GM12878 (cell line): ENCODE measurements at regions not wholly inside any gene's neighbourhood (a gene's known extent, or its start where the extent isn't known, plus 50 kb on each side); places are given as distances from the start of the nearest gene placed in this dataset.

Experiments used
- ATAC-seq: fragments of 200-7000 bp; cut with Tn5 transposase; 3 replicates; pipeline ENCODE4 v1.9.1; 2020; ENCODE audit warnings: mild to moderate bottlenecking, moderate library complexity
- BruUV-seq: library from RNA; stranded (reverse); fragments of 400-500 nt; replicated peaks from 2 replicates; lab custom pipeline; 2021; lab: Mats Ljungman, UMichigan
- CTCF ChIA-PET: fragments of 300-600 bp; sonication (Branson Sonifier 250); formaldehyde crosslinking; extraction: SDS; loops from one replicate; lab custom pipeline; 2021; ENCODE audit warnings: inconsistent platforms; lab: Yijun Ruan, JAX
- POLR2A ChIA-PET: fragments of 350-600 bp; formaldehyde crosslinking; extraction: SDS; loops from one replicate; lab custom pipeline; 2021; ENCODE audit warnings: inconsistent platforms; lab: Charles Lee
- RAD21 ChIA-PET: fragments of 300-600 bp; sonication (Branson Sonifier 250); formaldehyde crosslinking; loops from one replicate; lab custom pipeline; 2023; ENCODE audit warnings: antibody characterized with exemption; ENCODE audit not compliant: unreplicated experiment; lab: Charles Lee
- SMC1A ChIA-PET: fragments of 300-600 bp; sonication (Branson Sonifier 250); formaldehyde crosslinking; loops from one replicate; lab custom pipeline; 2023; ENCODE audit not compliant: unreplicated experiment, uncharacterized antibody; lab: Charles Lee
- DNase-seq: peaks from one replicate; pipeline ENCODE4 v3.0.0-alpha.2; 2011; ENCODE audit warnings: low read depth, low spot score
- FAIRE-seq: peaks from 3 replicates; lab custom pipeline; 2011; peaks lifted over from hg19 to GRCh38; lab: Jason Lieb, UNC
- H2AFZ ChIP-seq: 2 replicates; pipeline ENCODE4 v1.6.0; 2011; ENCODE audit warnings: low read depth, low read length, control low read depth; ENCODE audit not compliant: control insufficient read depth
- H3K27ac ChIP-seq: 2 replicates; pipeline ENCODE4 v1.5.1; 2011; ENCODE audit warnings: control low read depth; ENCODE audit not compliant: control insufficient read depth, insufficient read depth
- H3K27me3 ChIP-seq, 2 experiments: replicated peaks in 1 of 2; 2 replicates each; pipeline versions ENCODE4 v1.6.0 to v1.6.1; 2011; ENCODE audit warnings: low read length in 1 of 2; ENCODE audit not compliant: control insufficient read depth in 2 of 2, insufficient read depth in 2 of 2
- H3K36me3 ChIP-seq, 2 experiments: 2 replicates each; pipeline ENCODE4 v1.5.1; 2011; ENCODE audit warnings: low read length in 1 of 2; ENCODE audit not compliant: control insufficient read depth in 2 of 2, insufficient read depth in 2 of 2
- H3K4me1 ChIP-seq: 2 replicates; pipeline ENCODE4 v1.6.1; 2011; ENCODE audit warnings: mild to moderate bottlenecking, low read length, moderate library complexity, mixed read lengths; ENCODE audit not compliant: control insufficient read depth, insufficient read depth
- H3K4me2 ChIP-seq: 2 replicates; pipeline ENCODE4 v1.6.0; 2011; ENCODE audit warnings: control low read depth; ENCODE audit not compliant: control insufficient read depth, insufficient read depth
- H3K4me3 ChIP-seq: fragments of 200-600 bp; sonication (generic); 2 replicates; pipeline ENCODE4 v1.5.1; 2016
- H3K79me2 ChIP-seq: 2 replicates; pipeline ENCODE4 v1.6.0; 2011; ENCODE audit warnings: low read length; ENCODE audit not compliant: control insufficient read depth, insufficient read depth
- H3K9ac ChIP-seq: 2 replicates; pipeline ENCODE4 v1.8.0; 2011; ENCODE audit warnings: low read length, control low read depth, mixed read lengths; ENCODE audit not compliant: control insufficient read depth, insufficient read depth
- H3K9me3 ChIP-seq: replicated peaks from 3 replicates; pipeline ENCODE4 v1.5.1; 2011; ENCODE audit warnings: mild to moderate bottlenecking, low read length; ENCODE audit not compliant: control insufficient read depth, insufficient read depth
- H4K20me1 ChIP-seq: 2 replicates; pipeline ENCODE4 v1.6.0; 2011; ENCODE audit not compliant: control insufficient read depth, insufficient read depth
- POLR2AphosphoS2 ChIP-seq: IDR thresholded peaks from 2 replicates; pipeline ENCODE4 v1.6.1; 2011; ENCODE audit warnings: low read depth, mild to moderate bottlenecking, low read length, improper control_type of control experiment, moderate library complexity
- RB1 ChIP-seq: fragments of 450-650 bp; formaldehyde crosslinking; IDR thresholded peaks from 2 replicates; pipeline ENCODE4 v1.6.1; 2017; ENCODE audit warnings: mild to moderate bottlenecking, borderline replicate concordance
- SIN3A ChIP-seq: IDR thresholded peaks from 2 replicates; pipeline ENCODE4 v1.6.1; 2012; ENCODE audit warnings: low read depth, low read length, improper control_type of control experiment
- WGBS: methylation state at CpG from one replicate; pipeline ENCODE4 v1.1.6; 2016; ENCODE audit warnings: low lambda C conversion rate; ENCODE audit not compliant: insufficient replicate concordance, insufficient coverage; ENCODE audit errors: missing lambda C conversion rate; 5-methylcytosine and 5-hydroxymethylcytosine counted together
- in situ Hi-C: fragments of 300-500 bp; cut with MboI; formaldehyde crosslinking; loops from 9 replicates; pipeline ENCODE4 v1.14.3; 2018; ENCODE audit warnings: mixed read lengths
- intact Hi-C: fragments of 100-400 bp; cut with micrococcal nuclease; formaldehyde crosslinking; loops from one replicate; pipeline ENCODE4 v1.14.2; 2022; ENCODE audit not compliant: unreplicated experiment
- TF ChIP-seq, protein P1 (sequence below): fragments of 450-650 bp; IDR thresholded peaks from 2 replicates; pipeline ENCODE4 v1.6.1; 2016; ENCODE audit warnings: mild to moderate bottlenecking, moderate library complexity, borderline replicate concordance
- TF ChIP-seq, protein P2 (sequence below): fragments of 450-650 bp; IDR thresholded peaks from 2 replicates; pipeline ENCODE4 v1.6.1; 2017; ENCODE audit warnings: mild to moderate bottlenecking, low read depth, inconsistent platforms; ENCODE audit not compliant: poor library complexity, severe bottlenecking

DNA sequence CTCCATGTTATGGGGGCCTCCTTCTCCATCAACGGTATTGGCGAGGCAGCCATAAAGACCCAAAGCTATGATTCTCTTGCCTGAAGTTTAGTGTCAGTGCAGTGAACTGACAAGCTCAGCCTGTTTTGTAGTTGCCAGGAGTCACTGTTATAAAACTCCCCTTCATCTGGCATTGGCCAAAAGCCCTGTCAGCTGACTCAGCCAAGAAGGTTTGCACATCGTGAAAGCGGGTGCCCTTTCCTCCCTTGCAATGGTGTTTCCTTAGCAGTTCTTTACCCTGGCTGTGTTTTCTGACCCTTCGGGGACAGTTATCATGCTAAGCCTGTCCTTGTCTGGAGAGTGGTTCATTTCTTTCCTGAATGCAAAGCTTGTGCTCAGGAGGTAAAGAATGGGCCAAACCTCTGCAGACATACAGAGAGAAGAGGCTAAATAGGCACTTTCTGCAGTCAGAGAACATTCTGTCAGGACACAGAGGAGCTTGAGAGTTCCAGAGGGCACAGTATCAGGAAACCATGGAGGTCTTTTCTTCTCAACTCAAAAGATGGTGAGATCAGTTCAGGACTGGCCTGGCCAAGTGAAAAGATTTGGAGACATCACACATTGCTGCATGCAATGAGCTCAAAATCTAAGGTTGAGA lies 414.2 kb downstream of the ZNF521 start:
- no peak overlapping the region for H2AFZ ChIP-seq
- ChIA-PET SMC1A (no interaction called here), CTCF (no interaction called here), RAD21 (no interaction called here), POLR2A (no interaction called here)
- no peaks in the 10 kb centered on the region for H3K4me1 ChIP-seq
- BruUV-seq = no TSS peak
- TF ChIP-seq SIN3A (no peak), RB1 (no peak), POLR2AphosphoS2 (no peak)
- TF ChIP-seq, protein P1, sequence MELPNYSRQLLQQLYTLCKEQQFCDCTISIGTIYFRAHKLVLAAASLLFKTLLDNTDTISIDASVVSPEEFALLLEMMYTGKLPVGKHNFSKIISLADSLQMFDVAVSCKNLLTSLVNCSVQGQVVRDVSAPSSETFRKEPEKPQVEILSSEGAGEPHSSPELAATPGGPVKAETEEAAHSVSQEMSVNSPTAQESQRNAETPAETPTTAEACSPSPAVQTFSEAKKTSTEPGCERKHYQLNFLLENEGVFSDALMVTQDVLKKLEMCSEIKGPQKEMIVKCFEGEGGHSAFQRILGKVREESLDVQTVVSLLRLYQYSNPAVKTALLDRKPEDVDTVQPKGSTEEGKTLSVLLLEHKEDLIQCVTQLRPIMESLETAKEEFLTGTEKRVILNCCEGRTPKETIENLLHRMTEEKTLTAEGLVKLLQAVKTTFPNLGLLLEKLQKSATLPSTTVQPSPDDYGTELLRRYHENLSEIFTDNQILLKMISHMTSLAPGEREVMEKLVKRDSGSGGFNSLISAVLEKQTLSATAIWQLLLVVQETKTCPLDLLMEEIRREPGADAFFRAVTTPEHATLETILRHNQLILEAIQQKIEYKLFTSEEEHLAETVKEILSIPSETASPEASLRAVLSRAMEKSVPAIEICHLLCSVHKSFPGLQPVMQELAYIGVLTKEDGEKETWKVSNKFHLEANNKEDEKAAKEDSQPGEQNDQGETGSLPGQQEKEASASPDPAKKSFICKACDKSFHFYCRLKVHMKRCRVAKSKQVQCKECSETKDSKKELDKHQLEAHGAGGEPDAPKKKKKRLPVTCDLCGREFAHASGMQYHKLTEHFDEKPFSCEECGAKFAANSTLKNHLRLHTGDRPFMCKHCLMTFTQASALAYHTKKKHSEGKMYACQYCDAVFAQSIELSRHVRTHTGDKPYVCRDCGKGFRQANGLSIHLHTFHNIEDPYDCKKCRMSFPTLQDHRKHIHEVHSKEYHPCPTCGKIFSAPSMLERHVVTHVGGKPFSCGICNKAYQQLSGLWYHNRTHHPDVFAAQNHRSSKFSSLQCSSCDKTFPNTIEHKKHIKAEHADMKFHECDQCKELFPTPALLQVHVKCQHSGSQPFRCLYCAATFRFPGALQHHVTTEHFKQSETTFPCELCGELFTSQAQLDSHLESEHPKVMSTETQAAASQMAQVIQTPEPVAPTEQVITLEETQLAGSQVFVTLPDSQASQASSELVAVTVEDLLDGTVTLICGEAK = no peak
- TF ChIP-seq, protein P2, sequence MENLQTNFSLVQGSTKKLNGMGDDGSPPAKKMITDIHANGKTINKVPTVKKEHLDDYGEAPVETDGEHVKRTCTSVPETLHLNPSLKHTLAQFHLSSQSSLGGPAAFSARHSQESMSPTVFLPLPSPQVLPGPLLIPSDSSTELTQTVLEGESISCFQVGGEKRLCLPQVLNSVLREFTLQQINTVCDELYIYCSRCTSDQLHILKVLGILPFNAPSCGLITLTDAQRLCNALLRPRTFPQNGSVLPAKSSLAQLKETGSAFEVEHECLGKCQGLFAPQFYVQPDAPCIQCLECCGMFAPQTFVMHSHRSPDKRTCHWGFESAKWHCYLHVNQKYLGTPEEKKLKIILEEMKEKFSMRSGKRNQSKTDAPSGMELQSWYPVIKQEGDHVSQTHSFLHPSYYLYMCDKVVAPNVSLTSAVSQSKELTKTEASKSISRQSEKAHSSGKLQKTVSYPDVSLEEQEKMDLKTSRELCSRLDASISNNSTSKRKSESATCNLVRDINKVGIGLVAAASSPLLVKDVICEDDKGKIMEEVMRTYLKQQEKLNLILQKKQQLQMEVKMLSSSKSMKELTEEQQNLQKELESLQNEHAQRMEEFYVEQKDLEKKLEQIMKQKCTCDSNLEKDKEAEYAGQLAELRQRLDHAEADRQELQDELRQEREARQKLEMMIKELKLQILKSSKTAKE = no peak
- FAIRE-seq (no peak), ATAC-seq (no peak), DNase-seq (no peak)
- no peak overlapping the region for H3K27ac ChIP-seq
- no peak overlapping the region for H3K4me2 ChIP-seq
- H3K36me3 ChIP-seq = no peaks in the 10 kb centered on the region
- 52% methylated on average over 5 of the region's 5 CpGs for WGBS
- H3K79me2 ChIP-seq = no peaks in the 10 kb centered on the region
- no peaks in the 10 kb centered on the region for H4K20me1 ChIP-seq
- in situ Hi-C loops (no loop called here), intact Hi-C loops (no loop called here)
- H3K27me3 ChIP-seq = no peaks in the 10 kb centered on the region; a peak in 1 of 4 replicates
- H3K4me3 ChIP-seq = no peak overlapping the region
- no peak overlapping the region for H3K9ac ChIP-seq
- no peaks in the 10 kb centered on the region for H3K9me3 ChIP-seq
